ENCODE measurements at regions not wholly inside any gene's neighbourhood (a gene's known extent, or its start where the extent isn't known, plus 50 kb on each side); places are given as distances from the start of the nearest gene placed in this dataset.

GRCh38 chr20:11132819-11133415, 459.1 kb upstream of the JAG1 start:
- no peaks in the 10 kb centered on the region for H4K20me1 ChIP-seq (ENCODE audit: insufficient read depth, low read length)
- no peaks in the 10 kb centered on the region for H3K36me3 ChIP-seq (replicated peaks in 1 of 2; ENCODE audit: control insufficient read depth in 1 of 2, insufficient read depth in 2 of 2, low read length in 2 of 2)
- H3K9ac ChIP-seq (ENCODE audit: insufficient read depth, low read depth, low read length), result no peak overlapping the region
- intact Hi-C loops (cut with micrococcal nuclease; ENCODE audit: unreplicated experiment) (no loop called here), in situ Hi-C loops (cut with HindIII; ENCODE audit: extremely low pct_ligation_motif_present, low pct_unique_long_range_greater_than_20kb) (no loop called here)
- no peaks in the 10 kb centered on the region for H3K4me1 ChIP-seq (ENCODE audit: insufficient read depth, low read length)
- DNase-seq (ENCODE audit: low spot score) (no peak), FAIRE-seq (no peak), ATAC-seq (no peak)
- peak; percentile 71 to 86 for TF ChIP-seq MAFK (conservative IDR thresholded peaks at IDR 0.05 in 1 of 2, IDR thresholded peaks at IDR 0.05 in 1 of 2; ENCODE audit: low read length in 2 of 2)
- no peak for TF ChIP-seq GZF1 (CRISPR knock-in tag; IDR thresholded peaks at IDR 0.05)
- peak; percentile 79 for TF ChIP-seq MAFF (IDR thresholded peaks at IDR 0.05; ENCODE audit: low read depth, low read length)
- H3K4me3 ChIP-seq (replicated peaks in 1 of 3; ENCODE audit: insufficient read depth in 1 of 3, low read depth in 2 of 3, low read length in 3 of 3), result no peak overlapping the region
- no peak overlapping the region for H3K27ac ChIP-seq (ENCODE audit: extremely low read length, insufficient read depth, low read length)
- no TSS peak for BruUV-seq (replicated peaks)
- H3K79me2 ChIP-seq (ENCODE audit: insufficient read depth, low read length), result no peaks in the 10 kb centered on the region
- ChIA-PET POLR2A (no interaction called here), CTCF (ENCODE audit: low intra/inter-chr PET ratio, low total read pairs) (no interaction called here)
- H3K27me3 ChIP-seq (ENCODE audit: control insufficient read depth in 1 of 2, insufficient read depth in 2 of 2, low read length in 2 of 2), result no peaks in the 10 kb centered on the region
- WGBS (ENCODE audit: low lambda C conversion rate), result 11% methylated on average over 3 of the region's 3 CpGs
- no peaks in the 10 kb centered on the region for H3K9me3 ChIP-seq (ENCODE audit: low read length)
- H2AFZ ChIP-seq (ENCODE audit: low read length), result no peak overlapping the region
- no peak overlapping the region for H3K4me2 ChIP-seq (ENCODE audit: low read depth, low read length)

GRCh38 chr20:11136691-11137090, 462.9 kb upstream of the JAG1 start:
- BruUV-seq (replicated peaks), result no TSS peak
- in situ Hi-C loops (cut with HindIII; ENCODE audit: extremely low pct_ligation_motif_present, low pct_unique_long_range_greater_than_20kb) (no loop called here), intact Hi-C loops (cut with micrococcal nuclease; ENCODE audit: unreplicated experiment) (no loop called here)
- TF ChIP-seq KDM5A (IDR thresholded peaks at IDR 0.05; ENCODE audit: borderline replicate concordance, low read length) (no peak), ZNF280D (CRISPR knock-in tag; IDR thresholded peaks at IDR 0.05) (no peak), ELK4 (CRISPR knock-in tag; IDR thresholded peaks at IDR 0.05; ENCODE audit: borderline replicate concordance) (no peak), JARID2 (CRISPR knock-in tag; IDR thresholded peaks at IDR 0.05; ENCODE audit: insufficient replicate concordance) (no peak), ZNF605 (CRISPR knock-in tag; IDR thresholded peaks at IDR 0.05) (no peak), CENPBD1 (CRISPR knock-in tag; IDR thresholded peaks at IDR 0.05; ENCODE audit: borderline replicate concordance, low read depth) (no peak), ZBTB49 (CRISPR knock-in tag; IDR thresholded peaks at IDR 0.05; ENCODE audit: borderline replicate concordance) (no peak)

More at GRCh38 chr20:11136691-11137090, 462.9 kb upstream of the JAG1 start:
- H3K27ac ChIP-seq (ENCODE audit: extremely low read length, insufficient read depth, low read length), result no peak overlapping the region
- no peaks in the 10 kb centered on the region for H3K9me3 ChIP-seq (ENCODE audit: low read length)
- ChIA-PET CTCF (ENCODE audit: low intra/inter-chr PET ratio, low total read pairs) (no interaction called here), POLR2A (no interaction called here)
- no peak overlapping the region for H3K4me3 ChIP-seq (replicated peaks in 1 of 3; ENCODE audit: insufficient read depth in 1 of 3, low read depth in 2 of 3, low read length in 3 of 3)
- H3K9ac ChIP-seq (ENCODE audit: insufficient read depth, low read depth, low read length), result no peak overlapping the region
- no peak for ATAC-seq
- no peaks in the 10 kb centered on the region for H4K20me1 ChIP-seq (ENCODE audit: insufficient read depth, low read length)
- no peaks in the 10 kb centered on the region for H3K79me2 ChIP-seq (ENCODE audit: insufficient read depth, low read length)
- H2AFZ ChIP-seq (ENCODE audit: low read length), result no peak overlapping the region
- no peak for FAIRE-seq
- no peaks in the 10 kb centered on the region for H3K36me3 ChIP-seq (replicated peaks in 1 of 2; ENCODE audit: control insufficient read depth in 1 of 2, insufficient read depth in 2 of 2, low read length in 2 of 2)
- no peak for DNase-seq (ENCODE audit: low spot score)
- no peaks in the 10 kb centered on the region for H3K27me3 ChIP-seq (ENCODE audit: control insufficient read depth in 1 of 2, insufficient read depth in 2 of 2, low read length in 2 of 2)
- no peaks in the 10 kb centered on the region for H3K4me1 ChIP-seq (ENCODE audit: insufficient read depth, low read length)
- no peak overlapping the region for H3K4me2 ChIP-seq (ENCODE audit: low read depth, low read length)
